Naive B cell (primary cell): ENCODE measurements at regions not wholly inside any gene's neighbourhood (a gene's known extent, or its start where the extent isn't known, plus 50 kb on each side); places are given as distances from the start of the nearest gene placed in this dataset.

Experiments
- ATAC-seq, 2 donors: fragments of 150-1000 bp; cut with Tn5 transposase; 2 replicates each; pipeline ENCODE4 v1.10.0; 2021; ENCODE audit warnings: low read depth in 2 of 2, mild to moderate bottlenecking in 2 of 2, moderate library complexity in 2 of 2
- DNase-seq: peaks from one replicate; pipeline ENCODE4 v3.0.0; 2022
- H3K27ac Mint-ChIP-seq, 6 donors: one replicate each; pipeline ENCODE4 v1.8.0; 2020 to 2022; ENCODE audit warnings: mild to moderate bottlenecking in 6 of 6, mixed read lengths in 6 of 6, moderate library complexity in 5 of 6, inconsistent platforms in 2 of 6
- H3K27me3 Mint-ChIP-seq, 3 donors: one replicate each; pipeline ENCODE4 v1.8.0; 2021 to 2022; ENCODE audit warnings: mixed read lengths in 3 of 3, mild to moderate bottlenecking in 1 of 3
- H3K36me3 Mint-ChIP-seq, 2 donors: one replicate each; pipeline ENCODE4 v1.8.0; 2020 to 2022; ENCODE audit warnings: mixed read lengths in 2 of 2, inconsistent platforms in 1 of 2, mild to moderate bottlenecking in 1 of 2
- H3K4me1 Mint-ChIP-seq, 3 donors: one replicate each; pipeline ENCODE4 v1.8.0; 2020 to 2022; ENCODE audit warnings: mixed read lengths in 3 of 3, inconsistent platforms in 1 of 3, mild to moderate bottlenecking in 1 of 3, moderate library complexity in 1 of 3
- H3K4me3 Mint-ChIP-seq, 8 donors: one replicate each; pipeline ENCODE4 v1.8.0; 2020 to 2022; ENCODE audit warnings: mild to moderate bottlenecking in 8 of 8, mixed read lengths in 8 of 8, moderate library complexity in 8 of 8, inconsistent platforms in 2 of 8
- H3K9me3 Mint-ChIP-seq, 7 donors: one replicate each; pipeline ENCODE4 v1.8.0; 2020 to 2022; ENCODE audit warnings: mixed read lengths in 7 of 7, mild to moderate bottlenecking in 5 of 7, inconsistent platforms in 2 of 7, moderate library complexity in 1 of 7

DNA sequence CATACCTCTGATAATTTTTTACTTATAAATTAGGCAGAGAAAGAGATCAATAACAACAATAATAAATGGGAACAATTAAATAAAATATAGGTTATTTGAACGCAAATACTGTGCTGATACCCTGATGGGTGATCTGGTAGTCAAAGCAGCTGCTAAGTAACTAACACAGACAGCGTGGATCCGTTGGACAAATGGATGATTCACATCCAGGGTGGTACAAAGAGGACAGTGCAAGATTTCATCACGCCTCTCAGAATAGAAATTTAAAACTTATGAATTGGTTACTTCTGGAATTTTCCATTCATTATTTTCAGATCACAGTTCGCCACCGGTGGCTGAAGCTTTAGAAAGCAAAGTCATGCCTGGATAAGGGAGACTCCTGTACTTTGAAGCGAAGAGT, 1066.0 kb upstream of the ADGRL3 start:
- H3K4me3 Mint-ChIP-seq, result no peak overlapping the region
- no peak overlapping the region for H3K27ac Mint-ChIP-seq
- ATAC-seq (no peak), DNase-seq (no peak)
- no peaks in the 10 kb centered on the region for H3K36me3 Mint-ChIP-seq
- no peaks in the 10 kb centered on the region for H3K4me1 Mint-ChIP-seq
- no peaks in the 10 kb centered on the region for H3K9me3 Mint-ChIP-seq
- H3K27me3 Mint-ChIP-seq, result no peaks in the 10 kb centered on the region

DNA sequence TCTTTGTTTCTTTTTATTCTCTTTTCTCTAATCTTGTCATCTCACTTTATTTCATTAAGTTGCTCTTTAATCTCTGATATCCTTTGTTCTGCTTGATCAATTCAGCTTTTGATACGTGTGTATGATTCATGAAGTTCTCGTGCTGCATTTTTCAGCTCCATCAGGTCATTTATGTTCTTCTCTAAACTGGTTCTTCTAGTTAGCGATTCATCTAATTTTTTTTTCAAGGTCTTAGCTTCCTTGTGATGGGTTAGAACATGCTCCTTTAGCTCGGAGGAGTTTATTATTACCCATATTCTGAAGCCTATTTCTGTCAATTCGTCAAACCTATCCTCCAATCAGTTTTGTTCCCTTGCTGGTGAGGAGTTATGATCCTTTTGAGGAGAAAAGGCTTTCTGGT, 1045.0 kb upstream of the ADGRL3 start:
- H3K36me3 Mint-ChIP-seq, result no peaks in the 10 kb centered on the region
- ATAC-seq, result no peak

DNA sequence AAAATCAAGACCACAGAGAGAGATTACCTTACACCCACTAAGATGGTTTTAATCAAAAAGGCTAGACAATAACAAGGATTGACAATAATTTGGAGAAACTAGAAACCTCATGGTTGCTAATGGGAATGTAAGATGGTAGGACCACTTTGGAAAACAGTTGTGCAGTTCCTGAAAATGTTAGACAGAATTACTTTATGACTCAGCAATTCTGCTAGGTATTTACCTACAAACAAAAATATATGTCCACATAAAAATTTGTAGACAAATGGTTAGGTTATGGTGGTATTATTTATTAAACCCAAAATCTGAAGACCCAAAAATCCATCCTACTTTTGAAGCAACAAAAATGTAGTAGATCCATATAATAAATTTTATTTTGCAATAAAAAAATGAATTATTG, 1027.0 kb upstream of the ADGRL3 start:
- Mint-ChIP-seq H3K4me1 (no peaks in the 10 kb centered on the region), H3K4me3 (no peak overlapping the region), H3K36me3 (no peaks in the 10 kb centered on the region), H3K27me3 (no peaks in the 10 kb centered on the region), H3K27ac (no peak overlapping the region), H3K9me3 (peaks cover 0 to 18% (median 0%) of the 10 kb centered on the region in 7 donors)
- no peak for ATAC-seq
- DNase-seq, result no peak

More for the DNA sequence above, 1045.0 kb upstream of the ADGRL3 start:
- Mint-ChIP-seq H3K9me3 (peaks cover 4 to 15% (median 9%) of the 10 kb centered on the region in 7 donors), H3K4me3 (no peak overlapping the region), H3K4me1 (no peaks in the 10 kb centered on the region), H3K27me3 (no peaks in the 10 kb centered on the region), H3K27ac (no peak overlapping the region)
- no peak for DNase-seq

DNA sequence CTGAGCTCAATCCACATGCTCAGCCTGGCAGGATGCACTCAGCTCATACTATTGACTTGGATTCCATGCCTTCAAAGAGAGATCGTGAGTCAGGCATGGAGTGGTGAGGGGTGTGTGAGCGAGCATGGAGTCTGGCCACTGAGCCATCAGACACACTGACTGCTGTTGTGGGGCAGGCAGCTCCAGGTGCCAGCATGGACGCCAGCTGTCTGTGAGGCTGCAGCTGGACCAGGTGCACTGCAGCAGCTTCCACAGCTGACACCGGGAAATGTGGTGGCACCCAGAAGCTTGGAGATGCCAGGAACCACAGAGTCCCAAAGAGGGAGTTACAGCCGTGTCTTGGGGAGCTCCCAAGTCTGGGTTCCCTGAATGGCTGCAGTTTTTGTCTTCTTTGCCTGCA, 1026.4 kb upstream of the ADGRL3 start:
- H3K9me3 Mint-ChIP-seq, result peaks cover 0 to 18% (median 0%) of the 10 kb centered on the region in 7 donors
- ATAC-seq (no peak), DNase-seq (no peak)
- H3K27me3 Mint-ChIP-seq, result no peaks in the 10 kb centered on the region
- H3K4me3 Mint-ChIP-seq, result no peak overlapping the region
- no peaks in the 10 kb centered on the region for H3K4me1 Mint-ChIP-seq
- no peaks in the 10 kb centered on the region for H3K36me3 Mint-ChIP-seq
- H3K27ac Mint-ChIP-seq, result no peak overlapping the region

- ATAC-seq (no peak), DNase-seq (no peak)
- H3K4me1 Mint-ChIP-seq, result no peaks in the 10 kb centered on the region
- no peak overlapping the region for H3K4me3 Mint-ChIP-seq
- no peaks in the 10 kb centered on the region for H3K36me3 Mint-ChIP-seq
- H3K9me3 Mint-ChIP-seq, result peaks cover 0 to 17% (median 0%) of the 10 kb centered on the region in 7 donors
- H3K27me3 Mint-ChIP-seq, result no peaks in the 10 kb centered on the region
- no peak overlapping the region for H3K27ac Mint-ChIP-seq
These were observed 1024.9 kb upstream of the ADGRL3 start for GRCh38 chr4:60175241-60175640.

DNA sequence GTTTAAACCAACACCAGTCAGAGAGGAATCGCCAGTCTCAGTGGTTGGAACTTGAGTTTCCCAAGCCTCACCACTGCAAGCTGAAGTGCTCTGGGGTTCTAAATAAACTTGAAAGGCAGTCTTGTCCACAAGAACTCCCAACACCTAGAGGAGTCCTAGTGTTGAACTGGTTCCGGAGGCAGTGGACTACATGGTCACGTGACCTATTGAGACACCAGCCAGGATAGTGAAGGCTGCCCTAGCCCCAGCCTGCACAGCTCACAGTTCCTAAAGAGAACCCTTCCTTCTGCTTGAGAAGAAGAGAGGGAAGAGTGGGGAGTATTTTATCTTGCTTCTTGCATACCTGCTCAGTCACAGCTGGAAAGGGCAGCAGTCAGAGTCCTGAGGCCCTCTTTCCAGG, 1012.7 kb upstream of the ADGRL3 start:
- Mint-ChIP-seq H3K27me3 (no peaks in the 10 kb centered on the region), H3K4me1 (no peaks in the 10 kb centered on the region), H3K27ac (no peak overlapping the region), H3K9me3 (peaks cover 0 to 14% (median 2%) of the 10 kb centered on the region in 7 donors), H3K36me3 (no peaks in the 10 kb centered on the region), H3K4me3 (no peak overlapping the region)
- no peak for DNase-seq
- ATAC-seq, result no peak

DNA sequence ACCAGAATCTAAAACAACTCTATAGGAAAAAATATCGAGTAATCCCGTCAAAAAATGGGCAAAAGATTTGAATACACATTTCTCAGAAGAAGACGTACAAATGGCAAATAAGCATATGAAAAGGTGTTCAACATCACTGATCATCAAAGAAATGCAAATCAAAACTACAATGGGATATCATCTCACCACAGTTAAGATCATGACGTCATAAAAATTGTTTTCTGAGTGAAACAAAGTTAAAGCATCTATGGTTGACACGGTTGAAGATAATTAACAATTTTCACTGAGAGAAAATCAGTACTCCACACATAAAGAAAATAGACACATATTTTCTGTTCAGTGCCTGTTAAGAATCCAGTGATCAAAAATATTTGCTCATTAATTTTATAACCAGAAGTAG, 1010.8 kb upstream of the ADGRL3 start:
- no peak for ATAC-seq
- peaks cover 0 to 16% (median 5%) of the 10 kb centered on the region in 7 donors for H3K9me3 Mint-ChIP-seq
- no peaks in the 10 kb centered on the region for H3K36me3 Mint-ChIP-seq
- DNase-seq, result no peak
- H3K27ac Mint-ChIP-seq, result no peak overlapping the region
- no peaks in the 10 kb centered on the region for H3K27me3 Mint-ChIP-seq
- no peaks in the 10 kb centered on the region for H3K4me1 Mint-ChIP-seq
- H3K4me3 Mint-ChIP-seq, result no peak overlapping the region

DNA sequence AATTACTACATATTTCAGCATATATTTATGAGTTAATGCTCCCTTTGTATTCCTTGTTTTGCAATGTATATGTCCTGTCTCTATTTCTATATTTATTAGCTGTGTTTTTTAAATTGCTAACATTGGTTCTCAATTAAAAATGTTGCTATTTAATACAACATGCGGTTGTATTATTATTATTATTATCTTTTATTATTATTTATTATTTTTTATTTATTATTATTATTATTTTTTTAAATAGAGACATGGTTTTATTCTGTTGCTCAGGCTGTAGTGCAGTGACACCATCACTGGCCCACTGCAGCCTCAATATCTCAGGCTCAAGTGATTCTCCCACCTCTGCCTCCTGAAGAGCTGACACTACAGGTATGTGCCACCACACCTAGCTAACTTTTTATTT, 1005.9 kb upstream of the ADGRL3 start:
- Mint-ChIP-seq H3K36me3 (no peaks in the 10 kb centered on the region), H3K27me3 (no peaks in the 10 kb centered on the region)

DNA sequence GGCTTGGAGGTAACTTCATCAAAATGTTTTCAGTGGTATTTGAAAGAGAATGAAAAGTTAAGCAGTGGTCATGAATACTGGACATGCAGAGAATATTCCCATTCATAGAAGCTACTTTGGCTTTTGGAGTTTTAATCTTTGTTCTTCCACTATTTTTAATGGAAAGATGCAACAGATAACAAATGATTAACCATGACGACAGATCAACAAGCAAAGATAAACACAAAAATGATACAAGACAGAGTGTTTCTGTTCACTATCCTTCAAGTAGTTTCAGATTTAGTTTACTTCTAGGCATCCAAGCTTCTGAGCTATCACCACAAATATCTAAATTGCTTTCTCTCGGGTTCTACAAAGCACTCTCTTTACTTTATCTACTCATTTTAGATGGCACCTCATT, 1004.9 kb upstream of the ADGRL3 start:
- Mint-ChIP-seq H3K9me3 (peaks cover 0 to 8% (median 5%) of the 10 kb centered on the region in 7 donors), H3K27ac (no peak overlapping the region), H3K27me3 (no peaks in the 10 kb centered on the region), H3K4me1 (no peaks in the 10 kb centered on the region), H3K36me3 (no peaks in the 10 kb centered on the region), H3K4me3 (no peak overlapping the region)
- no peak for DNase-seq
- no peak for ATAC-seq

More for the DNA sequence above, 1005.9 kb upstream of the ADGRL3 start:
- DNase-seq (no peak), ATAC-seq (no peak)
- peaks cover 0 to 9% (median 5%) of the 10 kb centered on the region in 7 donors for H3K9me3 Mint-ChIP-seq
- no peaks in the 10 kb centered on the region for H3K4me1 Mint-ChIP-seq
- no peak overlapping the region for H3K4me3 Mint-ChIP-seq
- H3K27ac Mint-ChIP-seq, result no peak overlapping the region

- DNase-seq, result peak; percentile 31
- no peaks in the 10 kb centered on the region for H3K36me3 Mint-ChIP-seq
- no peaks in the 10 kb centered on the region for H3K27me3 Mint-ChIP-seq
- H3K27ac Mint-ChIP-seq, result no peak overlapping the region
- H3K9me3 Mint-ChIP-seq, result no peaks in the 10 kb centered on the region
- no peak overlapping the region for H3K4me3 Mint-ChIP-seq
- peak in 1 of 2 donors; percentile 49 for ATAC-seq
- no peaks in the 10 kb centered on the region for H3K4me1 Mint-ChIP-seq
These were observed 999.0 kb upstream of the ADGRL3 start for GRCh38 chr4:60201052-60201673.

GRCh38 chr4:60209588-60209987, 990.5 kb upstream of the ADGRL3 start:
- Mint-ChIP-seq H3K27me3 (no peaks in the 10 kb centered on the region), H3K36me3 (peaks cover 0 to 4% of the 10 kb centered on the region in 2 donors), H3K4me3 (no peak overlapping the region), H3K9me3 (peaks cover 2 to 11% (median 4%) of the 10 kb centered on the region in 7 donors), H3K4me1 (peaks cover 0 to 6% (median 0%) of the 10 kb centered on the region in 3 donors), H3K27ac (no peak overlapping the region)
- DNase-seq (no peak), ATAC-seq (no peak)

GRCh38 chr4:60215906-60216305, 984.2 kb upstream of the ADGRL3 start:
- ATAC-seq (no peak), DNase-seq (no peak)
- no peaks in the 10 kb centered on the region for H3K27me3 Mint-ChIP-seq
- peaks cover 0 to 1% (median 0%) of the 10 kb centered on the region in 7 donors for H3K9me3 Mint-ChIP-seq
- no peak overlapping the region for H3K27ac Mint-ChIP-seq
- no peak overlapping the region for H3K4me3 Mint-ChIP-seq
- H3K36me3 Mint-ChIP-seq, result no peaks in the 10 kb centered on the region
- H3K4me1 Mint-ChIP-seq, result peaks cover 0 to 1% (median 0%) of the 10 kb centered on the region in 3 donors

- Mint-ChIP-seq H3K4me3 (no peak overlapping the region), H3K36me3 (no peaks in the 10 kb centered on the region), H3K9me3 (no peaks in the 10 kb centered on the region), H3K27me3 (no peaks in the 10 kb centered on the region), H3K27ac (no peak overlapping the region), H3K4me1 (no peaks in the 10 kb centered on the region)
- ATAC-seq, result no peak
- no peak for DNase-seq
These were observed 983.4 kb upstream of the ADGRL3 start for GRCh38 chr4:60216752-60217151.

DNA sequence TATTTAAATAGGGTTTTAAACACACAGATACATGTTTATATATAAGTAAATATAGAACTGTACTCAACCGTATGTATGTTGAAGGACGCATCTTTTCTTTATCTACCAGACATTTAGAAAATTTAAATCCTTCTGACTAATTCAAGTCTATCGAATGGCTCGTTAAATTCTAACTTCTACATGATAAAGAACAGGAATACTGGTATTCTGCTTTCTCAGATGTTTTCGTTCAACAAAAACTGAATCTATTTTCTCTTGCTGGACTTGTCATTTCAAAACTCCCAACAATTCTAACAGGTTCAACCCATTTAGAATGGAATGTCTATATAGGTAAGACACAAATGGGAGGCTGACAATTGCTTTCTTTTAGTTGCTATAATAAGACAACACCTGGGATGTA, 978.3 kb upstream of the ADGRL3 start:
- DNase-seq (no peak), ATAC-seq (no peak)

More for the DNA sequence above, 978.3 kb upstream of the ADGRL3 start:
- H3K27ac Mint-ChIP-seq, result no peak overlapping the region
- no peak overlapping the region for H3K4me3 Mint-ChIP-seq
- no peaks in the 10 kb centered on the region for H3K27me3 Mint-ChIP-seq
- H3K36me3 Mint-ChIP-seq, result no peaks in the 10 kb centered on the region
- no peaks in the 10 kb centered on the region for H3K9me3 Mint-ChIP-seq
- H3K4me1 Mint-ChIP-seq, result no peaks in the 10 kb centered on the region
